Choroid plexus epithelial cell (primary cell): ENCODE measurements at regions not wholly inside any gene's neighbourhood (a gene's known extent, or its start where the extent isn't known, plus 50 kb on each side); places are given as distances from the start of the nearest gene placed in this dataset.

ENCODE experiments used
- DNase-seq: peaks from one replicate; pipeline ENCODE4 v3.0.0-alpha.2; 2010; ENCODE audit warnings: low read depth
- H3K4me3 ChIP-seq: 2 replicates; pipeline ENCODE4 v1.5.1; 2011; ENCODE audit warnings: low read depth, mild to moderate bottlenecking, control low read depth, low read length, moderate library complexity
- TF ChIP-seq, protein P1 (sequence below): conservative IDR thresholded peaks from 2 replicates; pipeline ENCODE4 v1.5.1; 2011; ENCODE audit warnings: low read depth, mild to moderate bottlenecking, control low read depth, inconsistent platforms, low read length, moderate library complexity

DNA sequence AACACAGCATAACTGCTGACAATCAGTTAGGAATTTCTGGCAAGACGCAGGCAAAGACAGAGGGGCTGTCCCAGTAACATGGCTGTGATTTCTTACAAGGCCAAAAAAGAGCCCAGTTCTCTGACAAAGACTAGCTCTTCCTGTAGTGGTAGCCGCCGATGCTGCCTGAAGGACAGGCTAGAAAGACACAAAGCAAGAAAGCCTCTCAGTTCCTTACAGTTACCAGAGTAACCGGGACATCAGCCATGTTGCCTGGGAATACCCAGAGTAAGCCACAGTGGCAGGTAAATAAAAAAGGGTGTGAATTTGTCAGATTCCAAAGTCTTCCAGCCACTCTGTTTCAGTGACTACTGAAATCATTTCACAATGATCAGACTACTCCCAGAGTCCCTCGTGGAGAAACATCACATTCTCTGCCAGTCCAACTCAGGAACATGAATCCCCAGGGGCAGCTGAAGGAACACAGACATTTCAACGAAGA, 493.6 kb upstream of the ADAMTS9 start:
- H3K4me3 ChIP-seq: no peak overlapping the region
- TF ChIP-seq, protein P1, sequence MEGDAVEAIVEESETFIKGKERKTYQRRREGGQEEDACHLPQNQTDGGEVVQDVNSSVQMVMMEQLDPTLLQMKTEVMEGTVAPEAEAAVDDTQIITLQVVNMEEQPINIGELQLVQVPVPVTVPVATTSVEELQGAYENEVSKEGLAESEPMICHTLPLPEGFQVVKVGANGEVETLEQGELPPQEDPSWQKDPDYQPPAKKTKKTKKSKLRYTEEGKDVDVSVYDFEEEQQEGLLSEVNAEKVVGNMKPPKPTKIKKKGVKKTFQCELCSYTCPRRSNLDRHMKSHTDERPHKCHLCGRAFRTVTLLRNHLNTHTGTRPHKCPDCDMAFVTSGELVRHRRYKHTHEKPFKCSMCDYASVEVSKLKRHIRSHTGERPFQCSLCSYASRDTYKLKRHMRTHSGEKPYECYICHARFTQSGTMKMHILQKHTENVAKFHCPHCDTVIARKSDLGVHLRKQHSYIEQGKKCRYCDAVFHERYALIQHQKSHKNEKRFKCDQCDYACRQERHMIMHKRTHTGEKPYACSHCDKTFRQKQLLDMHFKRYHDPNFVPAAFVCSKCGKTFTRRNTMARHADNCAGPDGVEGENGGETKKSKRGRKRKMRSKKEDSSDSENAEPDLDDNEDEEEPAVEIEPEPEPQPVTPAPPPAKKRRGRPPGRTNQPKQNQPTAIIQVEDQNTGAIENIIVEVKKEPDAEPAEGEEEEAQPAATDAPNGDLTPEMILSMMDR: no peak
- no peak for DNase-seq

DNA sequence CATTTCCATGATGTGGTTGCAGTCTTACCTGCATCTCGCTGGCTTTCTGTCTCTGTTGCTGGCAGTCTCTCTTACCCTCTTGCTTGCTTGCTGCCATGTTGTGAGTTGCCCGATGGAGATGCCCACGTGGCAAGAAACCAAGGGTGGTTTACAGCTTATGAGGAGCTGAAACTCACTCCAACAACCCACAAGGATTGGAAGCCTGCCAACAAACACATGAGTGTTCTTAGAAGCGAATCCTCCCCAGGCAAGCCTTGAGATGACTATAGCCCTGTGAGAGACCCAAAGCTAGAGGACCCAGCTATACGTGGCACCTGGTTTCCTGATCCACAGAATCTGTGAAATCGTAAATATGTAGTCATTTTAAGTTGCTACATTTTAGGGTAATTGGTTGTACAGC, 490.9 kb upstream of the ADAMTS9 start:
- TF ChIP-seq, protein P1: no peak
- DNase-seq: peak; percentile 61
- no peak overlapping the region for H3K4me3 ChIP-seq

DNA sequence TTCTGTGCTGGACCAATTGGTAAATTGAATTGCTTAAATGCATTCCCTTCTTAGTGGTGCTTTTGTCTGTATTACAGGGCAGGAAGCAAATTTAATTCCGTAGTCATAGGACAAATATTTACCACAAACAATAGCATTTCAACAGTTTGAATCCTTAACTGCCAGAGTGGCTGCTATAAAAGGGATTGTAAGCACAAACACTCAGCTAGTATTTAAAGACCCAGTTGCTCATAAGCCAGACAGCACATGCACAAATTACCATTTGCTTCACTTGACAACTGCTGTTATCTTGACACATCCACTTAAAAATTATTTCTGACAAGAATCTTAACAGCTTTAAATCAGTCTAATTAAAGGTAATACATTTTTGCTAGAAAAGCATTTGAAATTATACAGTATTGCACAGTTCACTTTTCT, 490.2 kb upstream of the ADAMTS9 start:
- H3K4me3 ChIP-seq: no peak overlapping the region
- TF ChIP-seq, protein P1: no peak
- DNase-seq: no peak

DNA sequence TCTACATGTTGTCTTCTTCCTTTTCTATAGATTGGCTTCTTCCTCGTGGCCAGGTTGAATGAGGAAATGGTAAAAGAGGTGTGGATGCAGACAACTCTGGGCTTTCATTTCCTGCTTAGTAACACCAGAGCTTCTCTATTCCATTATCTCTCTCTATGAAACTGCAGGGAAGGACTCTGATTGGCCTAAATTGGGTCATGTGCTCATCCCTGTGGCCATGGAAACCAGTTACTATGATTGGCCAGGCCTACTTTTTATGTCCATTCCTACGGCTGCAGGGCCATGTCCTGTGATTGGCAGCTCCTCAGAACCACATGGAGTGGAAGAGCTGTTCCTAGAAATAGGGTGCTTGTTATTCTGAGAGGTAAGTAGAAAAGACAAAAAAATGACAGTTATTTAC, 486.9 kb upstream of the ADAMTS9 start:
- TF ChIP-seq, protein P1: no peak
- DNase-seq: no peak
- H3K4me3 ChIP-seq: no peak overlapping the region

DNA sequence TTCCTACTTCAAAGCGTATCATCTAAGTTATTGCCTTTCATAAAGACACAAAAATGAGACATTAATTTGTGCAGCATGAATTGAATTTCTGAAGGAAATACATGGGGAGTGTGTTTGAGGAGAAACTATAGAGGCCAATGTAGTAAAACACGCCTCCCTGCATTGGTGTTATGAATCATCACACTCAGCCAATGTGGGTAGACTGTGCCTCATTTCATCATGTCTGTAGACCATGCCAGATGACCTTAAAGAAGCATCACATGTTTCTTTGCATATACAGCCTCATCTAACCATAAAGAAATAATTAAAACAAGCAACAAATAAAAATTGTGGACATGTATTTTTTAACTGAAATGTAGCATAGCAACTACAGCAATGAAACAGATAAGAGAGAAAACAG, 486.0 kb upstream of the ADAMTS9 start:
- H3K4me3 ChIP-seq: no peak overlapping the region
- peak; percentile 37 for DNase-seq
- TF ChIP-seq, protein P1: no peak

DNA sequence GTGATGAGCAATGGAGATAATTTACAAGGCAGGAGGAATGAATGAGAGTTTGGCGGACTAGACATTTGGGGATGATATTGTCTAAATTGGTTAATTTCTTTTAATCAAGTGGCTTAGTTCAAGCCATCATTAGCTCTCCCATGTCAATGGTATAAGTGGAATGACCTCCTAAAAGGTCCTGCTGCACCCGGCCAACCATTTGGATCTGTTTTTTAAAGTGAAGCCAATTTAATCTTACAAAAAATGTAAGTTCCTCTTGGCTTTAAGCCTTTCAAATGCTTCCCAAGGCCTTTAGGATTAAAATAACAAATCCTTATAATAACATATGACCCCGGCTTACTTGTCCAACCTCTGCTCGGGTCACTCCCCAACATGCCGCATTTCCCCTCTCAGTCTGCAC, 484.4 kb upstream of the ADAMTS9 start:
- DNase-seq: no peak
- no peak overlapping the region for H3K4me3 ChIP-seq
- TF ChIP-seq, protein P1: no peak

DNA sequence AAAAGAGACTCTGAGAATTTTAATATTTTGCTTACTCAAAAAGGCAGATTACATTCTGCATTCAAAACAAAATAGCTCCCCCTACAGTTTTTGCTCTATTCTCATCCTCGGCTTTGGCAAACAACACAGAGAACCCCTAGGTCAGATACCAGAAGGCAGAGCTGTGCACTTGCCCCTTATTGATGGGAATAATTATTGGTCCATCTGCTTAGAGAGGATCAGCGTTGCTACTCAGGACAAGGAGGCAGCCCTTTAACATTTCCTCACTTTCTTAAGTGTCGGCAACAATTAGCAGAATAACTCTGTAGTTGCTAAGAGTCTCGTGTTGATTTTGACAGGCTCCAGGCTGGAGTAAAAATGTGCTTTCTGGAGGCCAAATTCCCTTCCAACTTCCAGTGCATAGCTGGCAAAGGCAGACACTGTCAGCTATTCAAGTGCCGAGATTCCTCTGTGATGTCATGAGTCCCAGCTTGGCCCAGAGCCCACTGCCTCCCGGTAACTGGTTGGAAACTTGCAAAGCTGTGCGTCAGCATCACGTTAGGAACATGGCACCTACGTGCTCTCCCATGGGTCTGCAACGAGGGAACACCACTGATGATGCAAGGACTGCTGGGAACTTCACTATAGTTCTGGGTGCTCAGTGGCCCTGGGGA, 482.7 kb upstream of the ADAMTS9 start:
- H3K4me3 ChIP-seq: no peak overlapping the region
- peak; percentile 80 for DNase-seq
- TF ChIP-seq, protein P1: peak; percentile 72
